Nephron (organoid): ENCODE measurements at regions not wholly inside any gene's neighbourhood (a gene's known extent, or its start where the extent isn't known, plus 50 kb on each side); places are given as distances from the start of the nearest gene placed in this dataset.

ENCODE experiments used
- H3K27ac Mint-ChIP-seq, 3 experiments: 2 replicates each; pipeline ENCODE4 v1.8.0; 2020; ENCODE audit warnings: mixed read lengths in 3 of 3, mild to moderate bottlenecking in 2 of 3, moderate library complexity in 1 of 3
- H3K27me3 Mint-ChIP-seq: 2 replicates; pipeline ENCODE4 v1.8.0; 2021; ENCODE audit warnings: low read depth, mild to moderate bottlenecking, moderate library complexity, mixed read lengths
- H3K36me3 Mint-ChIP-seq: 2 replicates; pipeline ENCODE4 v1.8.0; 2020; ENCODE audit warnings: low read depth, mixed read lengths
- H3K4me1 Mint-ChIP-seq: 2 replicates; pipeline ENCODE4 v1.8.0; 2020; ENCODE audit warnings: mixed read lengths
- H3K4me3 Mint-ChIP-seq, 3 experiments: 2 replicates each; pipeline ENCODE4 v1.8.0; 2020; ENCODE audit warnings: mild to moderate bottlenecking in 3 of 3, mixed read lengths in 3 of 3, moderate library complexity in 2 of 3
- H3K9me3 Mint-ChIP-seq: 2 replicates; pipeline ENCODE4 v1.8.0; 2020; ENCODE audit warnings: mixed read lengths
- TF ChIP-seq, protein P1 (sequence below), 3 experiments: fragments of 200-600 bp; sonication (generic); IDR thresholded peaks; one replicate each; pipeline ENCODE4 v1.5.0; 2021; ENCODE audit warnings: antibody characterized with exemption in 3 of 3; ENCODE audit not compliant: unreplicated experiment in 3 of 3

GRCh38 chr15:95600367-95600766, 730.1 kb upstream of the NR2F2 start:
- H3K9me3 Mint-ChIP-seq: peaks cover 15% of the 10 kb centered on the region
- no peaks in the 10 kb centered on the region for H3K27me3 Mint-ChIP-seq
- H3K4me3 Mint-ChIP-seq: no peak overlapping the region
- TF ChIP-seq, protein P1, sequence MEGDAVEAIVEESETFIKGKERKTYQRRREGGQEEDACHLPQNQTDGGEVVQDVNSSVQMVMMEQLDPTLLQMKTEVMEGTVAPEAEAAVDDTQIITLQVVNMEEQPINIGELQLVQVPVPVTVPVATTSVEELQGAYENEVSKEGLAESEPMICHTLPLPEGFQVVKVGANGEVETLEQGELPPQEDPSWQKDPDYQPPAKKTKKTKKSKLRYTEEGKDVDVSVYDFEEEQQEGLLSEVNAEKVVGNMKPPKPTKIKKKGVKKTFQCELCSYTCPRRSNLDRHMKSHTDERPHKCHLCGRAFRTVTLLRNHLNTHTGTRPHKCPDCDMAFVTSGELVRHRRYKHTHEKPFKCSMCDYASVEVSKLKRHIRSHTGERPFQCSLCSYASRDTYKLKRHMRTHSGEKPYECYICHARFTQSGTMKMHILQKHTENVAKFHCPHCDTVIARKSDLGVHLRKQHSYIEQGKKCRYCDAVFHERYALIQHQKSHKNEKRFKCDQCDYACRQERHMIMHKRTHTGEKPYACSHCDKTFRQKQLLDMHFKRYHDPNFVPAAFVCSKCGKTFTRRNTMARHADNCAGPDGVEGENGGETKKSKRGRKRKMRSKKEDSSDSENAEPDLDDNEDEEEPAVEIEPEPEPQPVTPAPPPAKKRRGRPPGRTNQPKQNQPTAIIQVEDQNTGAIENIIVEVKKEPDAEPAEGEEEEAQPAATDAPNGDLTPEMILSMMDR (IDR thresholded peaks at IDR 0.05; ENCODE audit: unreplicated experiment in 3 of 3): no peak
- H3K36me3 Mint-ChIP-seq: peaks cover 9% of the 10 kb centered on the region
- peaks cover 44% of the 10 kb centered on the region for H3K4me1 Mint-ChIP-seq
- peak overlapping the region in 1 of 3 experiments; percentile 29 for H3K27ac Mint-ChIP-seq

GRCh38 chr15:95600884-95601283, 729.6 kb upstream of the NR2F2 start:
- peaks cover 15% of the 10 kb centered on the region for H3K9me3 Mint-ChIP-seq
- TF ChIP-seq, protein P1 (IDR thresholded peaks at IDR 0.05; ENCODE audit: unreplicated experiment in 3 of 3): no peak
- no peak overlapping the region for H3K4me3 Mint-ChIP-seq
- H3K27me3 Mint-ChIP-seq: no peaks in the 10 kb centered on the region
- H3K27ac Mint-ChIP-seq: no peak overlapping the region
- peaks cover 9% of the 10 kb centered on the region for H3K36me3 Mint-ChIP-seq
- H3K4me1 Mint-ChIP-seq: peaks cover 43% of the 10 kb centered on the region

DNA sequence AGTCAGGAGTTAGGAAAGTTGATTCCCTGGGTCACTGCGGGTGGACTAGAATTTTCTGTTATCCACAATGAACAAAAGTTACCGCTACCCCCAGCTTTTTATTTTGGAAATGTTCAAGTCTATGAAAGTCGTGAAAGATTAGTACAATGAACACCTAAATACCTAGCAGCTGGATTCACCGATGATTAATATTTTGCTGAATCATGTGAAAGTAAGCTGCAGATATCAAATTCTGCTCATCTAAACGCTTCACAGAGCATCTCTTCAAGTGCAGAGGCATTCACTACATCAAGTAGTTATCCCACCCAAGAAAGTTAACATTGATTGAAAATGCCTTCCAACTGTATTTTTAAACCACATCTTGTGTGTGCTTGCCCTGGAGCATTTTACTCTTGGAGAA, 729.0 kb upstream of the NR2F2 start:
- peaks cover 9% of the 10 kb centered on the region for H3K36me3 Mint-ChIP-seq
- no peak overlapping the region for H3K27ac Mint-ChIP-seq
- H3K4me1 Mint-ChIP-seq: peaks cover 42% of the 10 kb centered on the region
- no peaks in the 10 kb centered on the region for H3K27me3 Mint-ChIP-seq
- no peak overlapping the region for H3K4me3 Mint-ChIP-seq
- H3K9me3 Mint-ChIP-seq: peaks cover 15% of the 10 kb centered on the region
- TF ChIP-seq, protein P1 (IDR thresholded peaks at IDR 0.05; ENCODE audit: unreplicated experiment in 3 of 3): no peak

DNA sequence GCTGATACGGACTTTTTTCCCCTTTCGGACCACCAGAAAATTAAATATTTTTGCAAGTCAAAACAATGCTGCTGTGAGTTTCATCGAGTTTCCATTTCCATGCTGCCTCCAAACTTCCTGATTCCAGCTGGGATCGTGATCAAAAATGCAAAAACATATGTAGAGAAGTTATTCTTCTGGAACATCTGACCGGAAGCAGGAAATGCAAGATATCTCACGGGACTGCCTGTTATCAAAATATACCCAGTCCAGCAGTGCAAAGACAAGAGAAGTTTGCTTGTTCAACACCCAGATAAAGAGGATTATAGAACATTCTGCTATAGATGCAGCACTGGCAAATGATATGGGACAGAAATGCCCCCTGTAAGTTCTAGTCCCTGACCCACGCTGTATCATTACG, 726.7 kb upstream of the NR2F2 start:
- TF ChIP-seq, protein P1 (IDR thresholded peaks at IDR 0.05; ENCODE audit: unreplicated experiment in 3 of 3): no peak
- no peaks in the 10 kb centered on the region for H3K27me3 Mint-ChIP-seq
- H3K4me1 Mint-ChIP-seq: peaks cover 29% of the 10 kb centered on the region
- peak overlapping the region; percentile 85 to 97 (median 92) for H3K27ac Mint-ChIP-seq
- H3K36me3 Mint-ChIP-seq: peaks cover 9% of the 10 kb centered on the region
- peak overlapping the region in 1 of 3 experiments; percentile 3 for H3K4me3 Mint-ChIP-seq
- peaks cover 15% of the 10 kb centered on the region for H3K9me3 Mint-ChIP-seq

DNA sequence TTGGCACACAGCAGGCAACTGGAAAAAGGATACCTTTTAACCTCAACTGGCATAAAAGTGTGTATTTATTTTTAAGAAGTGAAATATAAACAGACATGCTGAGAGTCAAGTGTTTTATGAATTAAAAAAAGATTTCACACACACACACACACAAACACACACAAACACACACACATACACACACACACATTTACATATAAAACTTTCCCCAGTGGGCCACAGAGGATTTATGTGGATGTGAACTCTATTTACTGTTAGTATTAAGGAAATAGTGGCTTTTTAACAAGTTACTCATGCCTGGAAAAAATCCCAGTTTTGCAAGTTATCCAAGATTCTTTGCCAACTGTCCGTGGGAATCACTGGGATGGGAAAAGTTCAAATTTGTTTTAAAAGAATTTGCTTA, 725.9 kb upstream of the NR2F2 start:
- Mint-ChIP-seq H3K27ac (peak overlapping the region; percentile 85 to 95 (median 92)), H3K9me3 (peaks cover 15% of the 10 kb centered on the region), H3K4me1 (peaks cover 34% of the 10 kb centered on the region), H3K4me3 (no peak overlapping the region), H3K36me3 (peaks cover 9% of the 10 kb centered on the region), H3K27me3 (no peaks in the 10 kb centered on the region)
- TF ChIP-seq, protein P1 (IDR thresholded peaks at IDR 0.05; ENCODE audit: unreplicated experiment in 3 of 3): no peak

DNA sequence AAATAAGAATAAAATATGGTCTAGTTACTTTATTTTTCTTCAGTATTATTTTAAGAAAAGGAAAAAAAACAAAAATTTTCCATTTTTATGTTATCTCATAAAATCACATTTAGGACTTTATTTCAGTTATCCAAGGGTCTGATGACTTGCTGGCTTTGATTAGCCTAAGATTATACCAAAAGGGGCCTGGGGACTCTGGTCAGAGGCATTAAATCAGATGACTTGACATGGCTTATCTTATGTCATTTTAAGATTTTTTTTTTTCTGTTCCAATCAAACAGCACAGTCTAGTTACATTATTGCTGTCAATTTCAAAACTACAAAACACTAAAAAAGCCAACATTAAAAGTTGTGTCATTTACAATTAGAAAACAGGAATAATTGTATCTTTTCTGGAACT, 725.4 kb upstream of the NR2F2 start:
- Mint-ChIP-seq H3K9me3 (peaks cover 14% of the 10 kb centered on the region), H3K27ac (peak overlapping the region; percentile 76 to 95 (median 92)), H3K4me3 (no peak overlapping the region), H3K36me3 (peaks cover 9% of the 10 kb centered on the region), H3K4me1 (peaks cover 34% of the 10 kb centered on the region), H3K27me3 (no peaks in the 10 kb centered on the region)
- TF ChIP-seq, protein P1 (IDR thresholded peaks at IDR 0.05; ENCODE audit: unreplicated experiment in 3 of 3): no peak
